Stimulated activated memory B cell treated with anti-CD40 and anti-IgM and Interleukin-4, amounts not matched to agents 10 μg/mL and 1 μg/mL and 100 μg/mL, for 72 hours (primary cell): ENCODE measurements at regions not wholly inside any gene's neighbourhood (a gene's known extent, or its start where the extent isn't known, plus 50 kb on each side); places are given as distances from the start of the nearest gene placed in this dataset.

Source experiments
- ATAC-seq: fragments of 150-1000 bp; cut with Tn5 transposase; 2 replicates; pipeline ENCODE4 v1.10.0; 2021
- H3K27ac Mint-ChIP-seq: one replicate; pipeline ENCODE4 v1.8.0; 2022; ENCODE audit warnings: mild to moderate bottlenecking, mixed read lengths
- H3K27me3 Mint-ChIP-seq: one replicate; pipeline ENCODE4 v1.8.0; 2022; ENCODE audit warnings: mixed read lengths
- H3K36me3 Mint-ChIP-seq: one replicate; pipeline ENCODE4 v1.8.0; 2022; ENCODE audit warnings: mixed read lengths
- H3K4me1 Mint-ChIP-seq: one replicate; pipeline ENCODE4 v1.8.0; 2022; ENCODE audit warnings: mixed read lengths
- H3K4me3 Mint-ChIP-seq: one replicate; pipeline ENCODE4 v1.8.0; 2022; ENCODE audit warnings: mild to moderate bottlenecking, moderate library complexity, mixed read lengths
- H3K9me3 Mint-ChIP-seq: one replicate; pipeline ENCODE4 v1.8.0; 2022; ENCODE audit warnings: mixed read lengths

DNA sequence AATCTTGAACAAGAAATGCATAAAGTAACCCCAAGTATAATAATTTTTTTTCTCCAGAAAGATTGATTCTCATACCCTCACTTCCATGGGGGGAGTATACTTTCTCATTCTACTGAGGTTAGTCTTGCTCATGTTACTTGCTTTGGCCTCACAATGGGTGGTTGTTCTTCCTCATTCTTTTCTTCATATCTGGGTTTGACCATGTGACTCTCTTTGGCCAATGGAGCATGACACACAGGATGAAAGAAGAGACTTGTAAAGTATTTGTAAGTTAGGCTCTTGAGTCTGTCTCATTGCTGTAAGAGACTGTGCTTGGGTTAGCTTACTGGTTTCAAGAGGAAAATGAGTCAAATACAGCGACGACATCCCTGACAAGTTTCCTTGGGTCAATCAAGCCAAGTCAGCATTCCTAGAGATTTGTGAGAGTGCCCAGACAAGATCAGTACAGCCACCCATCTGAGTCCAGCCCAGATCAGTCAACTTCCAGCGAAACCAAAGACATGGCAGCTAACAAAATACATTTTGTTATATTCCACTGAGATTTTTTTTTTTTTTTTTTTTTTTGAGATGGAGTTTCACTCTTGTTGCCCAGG lies 970.2 kb downstream of the BCL11A start:
- Mint-ChIP-seq H3K4me3 (no peak overlapping the region), H3K36me3 (no peaks in the 10 kb centered on the region), H3K27me3 (no peaks in the 10 kb centered on the region), H3K4me1 (no peaks in the 10 kb centered on the region), H3K27ac (no peak overlapping the region), H3K9me3 (no peaks in the 10 kb centered on the region)
- ATAC-seq = no peak

DNA sequence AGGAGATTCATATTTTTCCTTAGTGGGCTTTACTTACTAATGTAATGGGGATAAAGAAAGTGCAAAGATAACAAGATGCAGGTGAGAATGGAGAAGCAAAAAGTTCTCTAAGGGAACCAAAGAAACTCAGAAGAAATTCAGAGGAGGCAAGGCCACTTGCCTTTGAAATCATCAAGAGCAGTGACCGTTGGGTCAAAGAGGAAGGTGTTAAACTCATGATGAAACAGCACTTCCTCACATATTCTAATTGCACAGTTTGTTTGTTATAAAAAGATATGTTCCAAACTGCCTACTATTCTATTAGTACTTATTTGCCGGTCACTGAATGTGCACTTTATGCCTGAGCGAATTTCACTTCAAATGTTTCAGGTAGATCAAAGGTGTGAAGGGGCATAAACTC lies 975.1 kb downstream of the BCL11A start:
- ATAC-seq = no peak
- Mint-ChIP-seq H3K27me3 (no peaks in the 10 kb centered on the region), H3K4me3 (no peak overlapping the region), H3K9me3 (no peaks in the 10 kb centered on the region), H3K36me3 (no peaks in the 10 kb centered on the region), H3K4me1 (peaks cover 10% of the 10 kb centered on the region), H3K27ac (no peak overlapping the region)

DNA sequence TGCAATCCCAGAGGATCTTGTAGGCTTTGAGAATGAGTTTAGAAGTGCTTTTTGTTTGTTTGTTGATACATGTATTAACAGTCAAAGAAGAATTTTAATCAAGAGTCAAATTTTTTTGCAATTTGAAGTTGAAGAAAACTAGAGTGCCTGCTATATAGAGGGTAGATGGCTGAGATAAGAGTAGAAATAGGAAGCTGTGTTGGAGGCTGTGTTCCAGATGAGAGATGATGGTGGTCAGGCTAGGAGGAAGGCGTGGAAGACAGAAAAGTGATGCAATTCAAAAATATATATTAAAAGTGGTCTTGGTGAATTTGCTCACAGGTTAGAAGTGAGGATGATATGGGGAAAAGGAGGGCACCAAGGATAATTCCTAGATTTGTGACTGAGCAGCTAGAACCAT lies 978.3 kb downstream of the BCL11A start:
- Mint-ChIP-seq H3K4me3 (no peak overlapping the region), H3K36me3 (no peaks in the 10 kb centered on the region), H3K4me1 (peaks cover 16% of the 10 kb centered on the region), H3K27ac (no peak overlapping the region), H3K27me3 (no peaks in the 10 kb centered on the region), H3K9me3 (no peaks in the 10 kb centered on the region)
- ATAC-seq = no peak

DNA sequence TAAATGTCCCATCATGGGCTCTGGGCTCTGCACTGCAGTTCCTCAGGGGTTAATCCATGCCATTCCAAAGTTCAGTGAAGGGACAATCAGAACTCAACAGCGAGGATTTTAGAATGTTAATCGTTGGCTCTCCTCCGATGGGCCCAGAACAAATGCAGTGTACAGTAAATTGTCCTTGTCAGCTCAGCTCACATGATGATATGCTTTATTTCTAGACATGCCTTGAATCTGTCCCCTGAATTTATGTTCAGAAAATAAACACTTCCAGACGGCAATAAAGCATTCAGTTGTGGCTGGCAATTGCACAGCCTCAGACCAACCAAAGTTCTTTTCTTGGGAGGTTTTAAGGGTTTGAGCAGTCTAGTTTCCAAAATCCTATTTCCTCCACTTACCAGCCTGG lies 981.2 kb downstream of the BCL11A start:
- no peak for ATAC-seq
- Mint-ChIP-seq H3K36me3 (no peaks in the 10 kb centered on the region), H3K27me3 (no peaks in the 10 kb centered on the region), H3K4me1 (peaks cover 16% of the 10 kb centered on the region), H3K27ac (no peak overlapping the region), H3K4me3 (no peak overlapping the region), H3K9me3 (no peaks in the 10 kb centered on the region)

DNA sequence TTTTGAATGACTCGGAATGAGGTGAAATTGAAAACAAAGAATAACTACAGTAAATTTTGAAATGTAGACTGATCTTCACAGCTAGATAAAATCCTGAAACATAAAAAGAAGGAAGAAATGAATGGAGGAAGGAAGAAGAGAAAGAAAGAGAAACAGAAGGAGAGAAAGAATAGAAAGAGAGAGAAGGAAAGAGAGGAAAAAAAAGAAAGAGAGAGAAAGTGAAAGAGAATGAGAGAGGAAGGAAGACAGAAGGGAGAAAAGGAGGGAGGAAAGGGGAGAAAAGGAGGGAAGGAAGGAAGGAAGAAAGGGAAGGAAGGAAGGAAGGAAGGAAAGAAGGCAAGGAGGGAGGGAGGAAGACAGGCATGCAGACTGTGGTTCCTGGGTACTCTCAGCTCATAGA lies 982.6 kb downstream of the BCL11A start:
- no peak overlapping the region for H3K27ac Mint-ChIP-seq

DNA sequence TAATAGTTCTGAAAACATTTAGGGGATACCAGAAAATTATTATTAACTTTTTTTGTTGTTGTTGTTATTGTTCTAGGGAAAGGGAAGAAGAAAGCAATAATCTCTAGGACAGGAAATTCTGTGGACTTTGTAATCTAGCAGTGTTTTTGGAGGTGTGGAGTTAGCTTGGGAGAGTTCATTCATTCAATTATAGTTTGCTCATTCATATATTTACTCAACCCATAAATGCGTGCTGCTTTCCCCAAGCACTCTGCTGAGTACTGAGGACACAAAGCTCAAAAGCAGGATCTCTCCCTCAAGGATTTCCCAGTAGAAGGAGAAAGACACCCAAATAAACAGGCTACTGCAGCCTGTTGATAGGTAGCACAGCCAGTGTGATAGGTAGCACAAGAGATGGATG lies 984.3 kb downstream of the BCL11A start:
- no peaks in the 10 kb centered on the region for H3K36me3 Mint-ChIP-seq
- no peak for ATAC-seq
- H3K4me3 Mint-ChIP-seq = no peak overlapping the region
- H3K9me3 Mint-ChIP-seq = no peaks in the 10 kb centered on the region
- no peak overlapping the region for H3K27ac Mint-ChIP-seq
- H3K4me1 Mint-ChIP-seq = peaks cover 6% of the 10 kb centered on the region
- H3K27me3 Mint-ChIP-seq = no peaks in the 10 kb centered on the region

More for the DNA sequence above, 982.6 kb downstream of the BCL11A start:
- Mint-ChIP-seq H3K36me3 (no peaks in the 10 kb centered on the region), H3K4me3 (no peak overlapping the region), H3K9me3 (no peaks in the 10 kb centered on the region), H3K27me3 (no peaks in the 10 kb centered on the region), H3K4me1 (peaks cover 16% of the 10 kb centered on the region)
- ATAC-seq = no peak

DNA sequence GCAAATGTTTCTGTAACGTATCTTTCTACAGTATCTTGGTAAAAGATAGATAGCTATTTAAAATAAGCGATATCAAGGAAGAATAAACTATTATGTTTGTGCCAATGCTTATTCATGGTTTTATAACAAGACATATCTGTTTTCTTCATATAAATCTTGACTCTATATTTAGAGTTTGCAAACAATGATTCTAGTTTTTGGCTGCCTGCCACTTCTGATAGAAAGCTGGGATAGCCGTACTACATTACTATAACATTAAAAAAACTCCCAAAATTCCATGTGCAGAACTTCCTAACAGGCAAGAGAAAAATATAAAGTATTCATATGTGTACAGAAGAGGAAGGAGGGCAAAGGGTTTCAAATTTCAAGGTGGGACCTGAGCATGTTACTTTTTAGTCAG lies 985.0 kb downstream of the BCL11A start:
- H3K9me3 Mint-ChIP-seq = no peaks in the 10 kb centered on the region
- no peak overlapping the region for H3K4me3 Mint-ChIP-seq
- H3K36me3 Mint-ChIP-seq = no peaks in the 10 kb centered on the region
- no peak for ATAC-seq
- peaks cover 6% of the 10 kb centered on the region for H3K4me1 Mint-ChIP-seq
- no peaks in the 10 kb centered on the region for H3K27me3 Mint-ChIP-seq
- H3K27ac Mint-ChIP-seq = no peak overlapping the region

DNA sequence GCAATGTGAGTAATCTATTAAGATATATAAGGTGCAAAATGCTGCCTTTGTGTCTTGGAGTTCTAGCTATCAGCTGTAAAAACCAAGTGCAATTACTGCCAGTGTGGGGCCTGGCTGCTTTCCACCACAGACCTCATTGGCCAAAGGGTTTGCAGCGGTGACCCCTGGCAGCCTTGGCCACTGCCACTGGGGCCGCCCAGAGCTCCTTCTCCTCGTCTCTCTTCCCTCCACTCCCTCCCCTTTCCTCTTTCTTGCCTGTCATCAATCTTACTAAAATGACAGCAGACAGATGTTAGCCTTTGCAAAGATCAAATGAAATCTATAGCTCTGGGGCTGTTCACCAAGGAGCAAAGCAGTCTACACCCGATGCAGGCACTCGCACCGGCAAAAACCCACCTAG lies 986.3 kb downstream of the BCL11A start:
- Mint-ChIP-seq H3K4me1 (peaks cover 6% of the 10 kb centered on the region), H3K9me3 (no peaks in the 10 kb centered on the region), H3K36me3 (no peaks in the 10 kb centered on the region), H3K27ac (no peak overlapping the region), H3K27me3 (no peaks in the 10 kb centered on the region), H3K4me3 (no peak overlapping the region)
- ATAC-seq = no peak

DNA sequence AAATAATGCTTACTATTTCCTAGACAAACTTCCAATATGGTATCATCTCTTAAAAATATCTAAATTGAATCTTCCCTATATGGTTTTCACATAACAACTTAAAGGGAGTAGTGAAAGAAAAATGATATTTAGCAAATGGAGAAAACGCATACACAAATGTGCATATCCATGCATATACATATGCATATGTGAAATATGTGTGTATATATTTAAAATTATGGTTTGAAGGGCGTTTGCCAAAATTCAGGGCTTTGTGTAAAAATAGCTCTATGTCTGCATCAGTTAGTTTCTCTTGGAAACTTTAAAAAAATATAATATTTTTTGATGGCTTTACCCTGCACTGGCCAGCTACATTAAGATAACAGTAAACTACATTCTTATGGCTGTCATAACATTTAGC lies 986.7 kb downstream of the BCL11A start:
- H3K4me3 Mint-ChIP-seq = no peak overlapping the region
- no peaks in the 10 kb centered on the region for H3K9me3 Mint-ChIP-seq
- H3K27me3 Mint-ChIP-seq = no peaks in the 10 kb centered on the region

DNA sequence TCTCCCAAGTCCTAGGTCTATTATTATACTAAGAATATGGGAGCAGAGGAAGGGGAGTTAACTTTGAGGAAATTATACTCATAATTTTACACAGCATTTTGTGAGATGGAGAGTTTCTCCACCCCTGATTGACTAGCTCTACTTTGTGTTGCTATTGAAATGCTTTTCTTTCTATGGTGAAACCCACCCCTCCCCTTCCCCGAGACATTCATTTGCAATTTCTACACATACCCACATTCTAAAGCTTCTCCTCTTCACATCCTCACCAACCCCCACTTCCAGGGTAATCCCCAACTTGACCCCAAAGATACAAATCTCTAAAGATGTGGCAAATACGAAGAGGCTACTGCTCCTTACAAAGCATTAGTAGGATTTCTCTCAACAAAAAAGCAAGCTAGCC lies 992.2 kb downstream of the BCL11A start:
- Mint-ChIP-seq H3K36me3 (no peaks in the 10 kb centered on the region), H3K4me3 (no peak overlapping the region)

More for the DNA sequence above, 986.7 kb downstream of the BCL11A start:
- ATAC-seq = no peak
- Mint-ChIP-seq H3K27ac (no peak overlapping the region), H3K4me1 (peaks cover 6% of the 10 kb centered on the region), H3K36me3 (no peaks in the 10 kb centered on the region)

DNA sequence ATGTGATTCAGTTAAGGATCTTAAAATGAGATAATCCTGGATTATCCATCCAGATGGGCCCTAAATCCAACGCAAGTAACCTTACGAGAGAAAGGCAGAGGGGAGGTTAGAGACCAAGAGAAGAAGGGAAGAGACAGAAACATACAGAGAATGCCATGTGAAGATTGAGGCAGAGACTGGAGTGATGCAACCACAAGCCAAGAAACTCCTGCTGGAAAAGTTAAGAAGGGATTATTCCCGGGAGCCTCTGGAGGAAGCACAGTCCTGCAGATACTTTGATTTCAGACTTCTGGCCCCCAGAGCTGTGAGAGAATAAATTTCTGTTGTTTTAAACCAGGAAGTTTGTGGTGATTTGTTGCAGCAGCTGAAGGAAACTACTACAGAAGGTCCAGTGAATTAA lies 992.7 kb downstream of the BCL11A start:
- H3K4me3 Mint-ChIP-seq = no peak overlapping the region
- no peaks in the 10 kb centered on the region for H3K4me1 Mint-ChIP-seq

More for the DNA sequence above, 992.2 kb downstream of the BCL11A start:
- Mint-ChIP-seq H3K27ac (no peak overlapping the region), H3K4me1 (no peaks in the 10 kb centered on the region), H3K27me3 (no peaks in the 10 kb centered on the region), H3K9me3 (no peaks in the 10 kb centered on the region)
- ATAC-seq = no peak

DNA sequence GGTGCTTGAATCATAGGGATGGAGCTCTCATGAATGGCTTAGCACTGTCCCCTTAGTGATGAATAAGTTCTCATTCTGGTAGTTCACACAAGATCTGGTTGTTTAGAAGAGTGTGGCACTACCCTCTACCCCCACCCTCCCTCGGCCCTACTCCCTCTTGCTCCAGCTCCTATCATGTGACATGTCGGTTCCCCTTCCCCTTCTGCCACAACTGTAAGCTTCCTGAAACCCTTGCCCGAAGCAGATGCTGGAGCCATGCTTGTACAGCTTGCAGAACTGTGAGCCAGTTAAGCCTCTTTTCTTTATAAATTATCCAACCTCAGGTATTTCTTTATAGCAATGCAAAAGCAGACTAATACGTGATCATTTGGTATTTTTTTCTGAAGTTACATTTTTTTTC lies 1012.6 kb downstream of the BCL11A start:
- H3K27me3 Mint-ChIP-seq = no peaks in the 10 kb centered on the region
- H3K4me3 Mint-ChIP-seq = no peak overlapping the region
- no peaks in the 10 kb centered on the region for H3K36me3 Mint-ChIP-seq
- no peak overlapping the region for H3K27ac Mint-ChIP-seq
- H3K4me1 Mint-ChIP-seq = no peaks in the 10 kb centered on the region
- ATAC-seq = no peak
- no peaks in the 10 kb centered on the region for H3K9me3 Mint-ChIP-seq

More for the DNA sequence above, 992.7 kb downstream of the BCL11A start:
- ATAC-seq = no peak
- no peak overlapping the region for H3K27ac Mint-ChIP-seq
- no peaks in the 10 kb centered on the region for H3K9me3 Mint-ChIP-seq
- H3K36me3 Mint-ChIP-seq = no peaks in the 10 kb centered on the region
- no peaks in the 10 kb centered on the region for H3K27me3 Mint-ChIP-seq

DNA sequence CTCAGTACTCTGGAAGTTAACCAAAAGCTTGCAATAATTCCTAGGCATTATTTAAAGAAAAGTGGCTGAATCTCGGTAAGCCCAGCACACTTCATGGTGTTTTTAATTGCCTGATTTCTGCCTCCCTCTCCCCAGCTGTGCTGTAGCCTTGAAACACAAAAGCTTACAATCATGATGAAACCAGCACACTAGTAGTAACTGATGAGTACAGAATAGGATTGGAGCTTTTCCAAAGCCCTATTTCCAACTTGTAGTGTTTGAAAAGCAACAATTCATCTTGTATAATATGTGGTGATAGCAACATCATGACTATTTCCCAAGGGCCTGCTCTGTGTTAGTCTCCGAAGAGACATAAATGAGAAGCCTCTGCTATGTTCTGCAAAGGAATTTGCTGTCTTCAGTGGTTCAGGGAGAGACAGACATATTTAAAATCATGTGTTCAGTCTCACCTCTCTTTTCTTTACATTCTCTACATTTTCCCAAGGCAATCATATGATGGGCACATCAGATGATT lies 1015.0 kb downstream of the BCL11A start:
- no peaks in the 10 kb centered on the region for H3K36me3 Mint-ChIP-seq
- H3K4me1 Mint-ChIP-seq = no peaks in the 10 kb centered on the region
- H3K4me3 Mint-ChIP-seq = no peak overlapping the region
- H3K27ac Mint-ChIP-seq = no peak overlapping the region
- H3K27me3 Mint-ChIP-seq = no peaks in the 10 kb centered on the region
- no peaks in the 10 kb centered on the region for H3K9me3 Mint-ChIP-seq
- ATAC-seq = no peak

DNA sequence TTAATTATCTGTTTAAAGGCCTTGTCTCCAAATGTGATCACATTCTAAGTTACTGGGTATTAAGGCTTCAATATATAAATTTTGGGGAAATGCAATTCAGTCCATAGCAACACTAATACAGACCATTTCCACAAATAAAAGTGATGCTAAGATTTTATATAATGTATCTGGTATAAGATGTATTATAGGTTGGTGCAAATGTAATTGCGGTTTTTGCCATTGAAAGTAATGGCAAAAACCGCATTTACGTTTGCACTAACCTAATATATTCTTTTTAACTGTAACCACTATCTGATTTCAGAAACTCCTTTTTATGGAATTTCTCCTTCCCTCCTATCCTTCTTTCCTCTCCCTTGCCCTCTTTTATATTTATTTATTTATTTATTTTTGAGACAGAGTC lies 1020.6 kb downstream of the BCL11A start:
- Mint-ChIP-seq H3K36me3 (peaks cover 1% of the 10 kb centered on the region), H3K27ac (no peak overlapping the region), H3K4me3 (no peak overlapping the region), H3K27me3 (no peaks in the 10 kb centered on the region), H3K4me1 (no peaks in the 10 kb centered on the region), H3K9me3 (peaks cover 7% of the 10 kb centered on the region)
- ATAC-seq = no peak

DNA sequence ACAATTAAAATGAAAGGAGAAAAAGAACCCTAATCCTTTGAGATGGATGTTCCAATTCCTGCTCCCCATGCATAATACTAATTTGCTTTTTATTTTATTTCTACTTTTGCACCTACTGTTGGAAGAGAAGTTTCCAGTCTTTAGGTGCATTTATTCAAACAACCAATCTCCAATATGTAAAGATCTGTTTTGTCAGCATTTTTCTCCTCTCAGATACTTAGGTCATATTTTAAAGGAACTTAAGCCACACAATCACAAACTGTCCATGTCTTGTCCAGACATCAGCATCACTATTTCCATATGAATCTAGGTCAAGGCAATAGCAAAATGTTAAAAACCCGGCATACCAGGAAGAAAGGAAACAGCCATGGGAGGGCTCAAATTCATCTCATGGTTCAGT lies 1023.2 kb downstream of the BCL11A start:
- ATAC-seq = no peak
- Mint-ChIP-seq H3K9me3 (peaks cover 18% of the 10 kb centered on the region), H3K4me3 (no peak overlapping the region), H3K36me3 (peaks cover 8% of the 10 kb centered on the region), H3K27me3 (peaks cover 10% of the 10 kb centered on the region), H3K27ac (no peak overlapping the region), H3K4me1 (no peaks in the 10 kb centered on the region)

DNA sequence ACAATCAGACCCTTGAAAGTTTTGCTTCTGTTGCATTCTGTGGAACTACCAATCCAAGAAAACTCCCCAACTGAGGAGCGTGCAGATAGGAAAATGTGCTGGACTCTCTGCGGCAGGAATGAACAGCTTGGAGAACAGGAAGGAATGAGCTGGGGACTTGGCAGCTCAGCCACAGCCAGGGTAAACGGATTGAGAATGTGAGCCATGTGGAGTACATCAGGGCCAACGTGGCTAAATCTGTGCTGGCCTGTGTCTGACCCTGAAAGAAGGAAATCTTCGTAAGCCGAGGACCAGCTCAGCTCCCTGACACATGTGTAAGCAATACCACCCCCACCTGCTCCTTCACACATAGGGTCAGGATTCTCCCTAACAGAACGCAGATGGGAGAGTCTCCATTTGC lies 1023.7 kb downstream of the BCL11A start:
- Mint-ChIP-seq H3K27me3 (peaks cover 10% of the 10 kb centered on the region), H3K36me3 (peaks cover 8% of the 10 kb centered on the region), H3K27ac (no peak overlapping the region), H3K4me3 (no peak overlapping the region), H3K9me3 (peaks cover 18% of the 10 kb centered on the region), H3K4me1 (no peaks in the 10 kb centered on the region)
- ATAC-seq = no peak

DNA sequence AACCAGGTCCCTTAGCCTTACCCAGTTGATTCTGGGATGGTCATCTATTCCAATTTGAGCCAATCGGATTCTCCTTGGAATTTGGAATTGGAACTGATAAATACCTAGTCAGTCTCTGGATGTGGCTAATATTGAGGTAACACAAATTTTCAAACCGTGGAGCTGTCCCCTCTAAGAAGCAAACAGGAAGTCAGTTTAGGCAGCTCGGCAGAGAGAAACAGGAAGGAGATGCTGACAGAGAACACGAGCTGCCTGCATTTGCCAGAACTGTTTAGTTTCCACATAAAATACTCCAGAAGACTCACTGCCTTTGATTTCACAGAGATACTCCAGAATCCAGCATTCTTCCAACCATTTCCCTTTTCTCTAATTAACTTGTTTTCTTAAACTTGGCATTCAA lies 1024.9 kb downstream of the BCL11A start:
- no peak overlapping the region for H3K4me3 Mint-ChIP-seq
- H3K27ac Mint-ChIP-seq = no peak overlapping the region
- peaks cover 18% of the 10 kb centered on the region for H3K9me3 Mint-ChIP-seq
- H3K36me3 Mint-ChIP-seq = peaks cover 8% of the 10 kb centered on the region
- H3K27me3 Mint-ChIP-seq = peaks cover 10% of the 10 kb centered on the region
- no peaks in the 10 kb centered on the region for H3K4me1 Mint-ChIP-seq
- ATAC-seq = no peak
